PC-3 (cell line): ENCODE measurements at regions not wholly inside any gene's neighbourhood (a gene's known extent, or its start where the extent isn't known, plus 50 kb on each side); places are given as distances from the start of the nearest gene placed in this dataset.

Experiments
- CTCF ChIP-seq: fragments of 300-600 bp; sonication (generic); conservative IDR thresholded peaks from 2 replicates; pipeline ENCODE4 v1.5.1; 2017; ENCODE audit warnings: antibody characterized with exemption, low read depth, mild to moderate bottlenecking, low read length
- EZH2 ChIP-seq: fragments of 300-600 bp; sonication (generic); IDR thresholded peaks from one replicate; pipeline ENCODE4 v1.6.1; 2017; ENCODE audit warnings: antibody characterized with exemption, mild to moderate bottlenecking, low read length; ENCODE audit not compliant: unreplicated experiment

GRCh38 chr7:13538669-13539068, 450.8 kb downstream of the ETV1 start:
- no peak for TF ChIP-seq CTCF
- TF ChIP-seq EZH2: no peak
